ENCODE measurements at regions not wholly inside any gene's neighbourhood (a gene's known extent, or its start where the extent isn't known, plus 50 kb on each side); places are given as distances from the start of the nearest gene placed in this dataset.

DNA sequence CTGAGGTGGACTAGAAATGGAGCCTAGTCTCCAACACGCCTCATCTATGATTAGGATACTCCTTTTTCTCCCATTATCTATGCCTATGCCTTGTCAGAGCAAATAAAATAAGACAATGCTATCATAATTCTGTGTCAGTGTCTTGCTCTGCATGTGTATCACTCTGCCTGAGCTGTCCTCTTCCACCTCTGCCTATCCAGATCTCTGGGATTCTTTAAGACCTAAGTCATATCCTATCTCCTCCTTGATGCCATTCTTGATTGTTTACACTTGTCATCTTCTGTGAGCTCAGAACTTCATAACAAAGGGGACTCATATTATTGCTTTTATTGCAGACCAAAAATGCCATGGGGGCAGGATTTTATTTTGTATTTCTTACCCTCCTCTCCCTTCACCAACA, 351.2 kb upstream of the C9orf72 start:
- H3K4me3 Mint-ChIP-seq = no peak overlapping the region
- no peaks in the 10 kb centered on the region for H3K9me3 Mint-ChIP-seq
- H3K36me3 Mint-ChIP-seq (ENCODE audit: low read depth) = no peaks in the 10 kb centered on the region
- no peaks in the 10 kb centered on the region for H3K4me1 Mint-ChIP-seq (ENCODE audit: low read depth)
- DNase-seq (ENCODE audit: low spot score) = no peak
- H3K27ac Mint-ChIP-seq = no peak overlapping the region
- intact Hi-C loops (cut with micrococcal nuclease) = no loop called here
- H3K27me3 Mint-ChIP-seq (ENCODE audit: insufficient read depth) = no peaks in the 10 kb centered on the region

DNA sequence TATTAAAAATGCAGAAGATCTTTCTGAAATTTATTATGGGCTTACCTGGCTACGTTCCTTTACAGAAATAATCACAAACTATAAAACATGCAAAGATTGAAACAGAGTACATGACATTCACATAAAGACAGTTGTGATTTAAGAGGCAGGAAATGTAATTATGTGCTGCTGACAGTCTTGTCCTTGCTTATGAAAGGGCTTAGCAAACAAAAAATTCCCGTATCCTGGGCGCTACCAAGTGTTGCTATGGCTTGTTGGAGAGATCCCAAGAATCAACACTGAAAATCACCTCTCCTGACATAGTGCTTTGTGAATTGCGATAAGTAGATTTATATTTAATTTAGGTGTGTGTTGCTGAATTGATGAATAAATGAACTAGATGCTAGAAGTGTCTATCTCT, 352.5 kb upstream of the C9orf72 start:
- no peaks in the 10 kb centered on the region for H3K27me3 Mint-ChIP-seq (ENCODE audit: insufficient read depth)
- no peaks in the 10 kb centered on the region for H3K36me3 Mint-ChIP-seq (ENCODE audit: low read depth)
- H3K4me1 Mint-ChIP-seq (ENCODE audit: low read depth) = no peaks in the 10 kb centered on the region
- no peaks in the 10 kb centered on the region for H3K9me3 Mint-ChIP-seq
- H3K27ac Mint-ChIP-seq = no peak overlapping the region
- intact Hi-C loops (cut with micrococcal nuclease) = no loop called here
- no peak for DNase-seq (ENCODE audit: low spot score)
- H3K4me3 Mint-ChIP-seq = no peak overlapping the region

DNA sequence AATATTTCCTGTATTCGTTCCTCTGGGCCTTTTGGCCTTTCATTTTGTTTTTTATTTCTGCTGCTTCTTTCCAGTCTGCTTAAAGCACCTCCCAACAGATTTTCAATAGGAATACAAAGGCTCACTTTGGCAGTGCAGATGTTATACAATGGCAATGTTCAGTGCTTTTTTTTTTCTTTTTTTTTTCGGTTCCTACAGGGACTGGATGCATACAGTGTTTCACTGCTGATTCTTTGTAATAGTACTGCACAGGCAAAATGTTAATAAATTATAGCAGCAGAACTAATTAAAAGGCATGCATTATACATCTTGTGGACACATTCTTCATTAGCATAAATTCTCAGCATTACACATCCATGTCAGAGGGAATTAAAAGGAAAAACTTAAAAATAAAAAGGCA, 356.6 kb upstream of the C9orf72 start:
- Mint-ChIP-seq H3K4me1 (ENCODE audit: low read depth) (no peaks in the 10 kb centered on the region), H3K27me3 (ENCODE audit: insufficient read depth) (no peaks in the 10 kb centered on the region), H3K9me3 (no peaks in the 10 kb centered on the region), H3K4me3 (no peak overlapping the region), H3K27ac (no peak overlapping the region), H3K36me3 (ENCODE audit: low read depth) (no peaks in the 10 kb centered on the region)
- DNase-seq (ENCODE audit: low spot score) = no peak
- intact Hi-C loops (cut with micrococcal nuclease) = no loop called here

DNA sequence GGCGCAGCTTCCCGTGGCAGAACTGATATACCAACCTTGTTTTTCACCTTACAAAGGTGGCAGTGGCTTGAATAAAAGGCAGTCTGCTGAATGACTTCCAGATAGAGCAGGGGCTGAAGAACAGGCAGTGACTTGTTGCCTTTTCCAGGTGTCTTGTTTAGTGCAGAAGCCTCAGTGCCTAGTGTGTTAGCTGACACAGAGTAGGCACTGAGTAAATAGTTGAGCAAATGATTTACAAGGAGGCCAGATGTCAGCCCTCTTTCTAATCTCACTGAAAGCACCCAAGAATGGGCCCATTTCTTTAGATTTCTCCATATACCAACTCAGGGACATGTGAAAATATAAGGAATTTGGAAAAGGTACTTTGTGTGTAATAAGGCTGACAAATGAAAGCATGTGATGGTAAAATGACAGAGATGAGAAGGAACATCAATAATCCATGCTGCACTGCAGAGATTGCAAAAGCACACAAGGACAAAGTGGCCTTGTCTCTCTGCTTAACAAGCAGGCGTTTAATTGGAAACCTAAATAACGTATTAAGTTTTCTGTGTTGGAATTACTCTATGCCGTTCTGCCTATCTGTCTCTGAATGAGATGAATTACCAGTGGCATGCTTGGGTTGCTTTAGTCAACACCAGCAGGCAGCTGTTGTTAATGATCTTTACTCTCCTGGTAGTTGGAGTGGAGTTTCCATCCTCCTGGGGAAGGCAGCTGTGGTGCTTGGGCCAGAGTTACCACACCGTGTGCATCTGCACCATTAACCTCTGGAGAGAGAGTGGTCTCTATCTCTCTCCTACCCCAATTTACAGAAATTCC, 360.1 kb upstream of the C9orf72 start:
- Mint-ChIP-seq H3K9me3 (no peaks in the 10 kb centered on the region), H3K4me1 (ENCODE audit: low read depth) (no peaks in the 10 kb centered on the region), H3K4me3 (no peak overlapping the region), H3K27ac (no peak overlapping the region), H3K36me3 (ENCODE audit: low read depth) (no peaks in the 10 kb centered on the region), H3K27me3 (ENCODE audit: insufficient read depth) (no peaks in the 10 kb centered on the region)
- intact Hi-C loops (cut with micrococcal nuclease) = no loop called here
- no peak for DNase-seq (ENCODE audit: low spot score)

DNA sequence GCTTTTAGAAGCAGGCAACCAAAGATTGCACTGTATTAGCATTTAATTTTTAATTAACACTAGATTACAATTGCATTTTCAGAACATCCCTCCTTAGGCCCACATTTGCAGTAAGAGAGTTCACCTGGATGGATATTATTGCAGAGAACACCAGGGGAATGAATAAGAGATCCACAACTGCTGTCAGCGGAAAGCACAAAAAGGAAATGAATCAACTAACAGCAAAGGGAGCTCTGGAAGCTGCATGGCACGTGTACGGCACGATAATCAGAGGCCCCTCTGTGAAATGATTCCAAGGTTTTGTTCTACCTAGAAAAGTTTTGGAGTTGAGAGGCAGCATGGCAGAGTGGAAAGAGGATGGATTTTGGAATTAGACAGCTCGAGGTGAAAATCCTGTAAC, 361.2 kb upstream of the C9orf72 start:
- H3K4me3 Mint-ChIP-seq = no peak overlapping the region
- DNase-seq (ENCODE audit: low spot score) = no peak
- no peaks in the 10 kb centered on the region for H3K27me3 Mint-ChIP-seq (ENCODE audit: insufficient read depth)
- no peaks in the 10 kb centered on the region for H3K4me1 Mint-ChIP-seq (ENCODE audit: low read depth)
- H3K27ac Mint-ChIP-seq = no peak overlapping the region
- H3K36me3 Mint-ChIP-seq (ENCODE audit: low read depth) = no peaks in the 10 kb centered on the region
- no peaks in the 10 kb centered on the region for H3K9me3 Mint-ChIP-seq
- intact Hi-C loops (cut with micrococcal nuclease) = no loop called here

DNA sequence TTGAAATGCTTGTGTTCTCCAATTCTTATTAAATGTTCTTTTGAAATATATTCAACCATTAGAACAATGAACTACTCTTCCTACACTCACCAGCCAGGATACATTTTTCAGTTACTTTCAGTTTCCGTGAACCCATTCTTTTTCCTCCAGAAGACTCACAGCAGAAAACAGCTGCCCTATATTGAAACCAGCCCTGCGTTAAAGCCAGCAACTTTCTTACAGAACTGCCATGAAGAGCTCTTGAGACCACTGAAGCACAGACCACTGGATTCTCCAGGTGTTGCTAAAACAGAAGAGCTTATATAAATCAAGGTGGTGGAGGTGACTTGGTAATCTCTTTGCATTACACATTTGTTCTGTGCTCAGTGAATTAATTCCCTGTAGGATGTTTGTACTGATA, 365.9 kb upstream of the C9orf72 start:
- intact Hi-C loops (cut with micrococcal nuclease) = no loop called here
- no peak for DNase-seq (ENCODE audit: low spot score)
- Mint-ChIP-seq H3K4me1 (ENCODE audit: low read depth) (no peaks in the 10 kb centered on the region), H3K36me3 (ENCODE audit: low read depth) (no peaks in the 10 kb centered on the region), H3K27ac (no peak overlapping the region), H3K27me3 (ENCODE audit: insufficient read depth) (no peaks in the 10 kb centered on the region), H3K9me3 (no peaks in the 10 kb centered on the region), H3K4me3 (no peak overlapping the region)

DNA sequence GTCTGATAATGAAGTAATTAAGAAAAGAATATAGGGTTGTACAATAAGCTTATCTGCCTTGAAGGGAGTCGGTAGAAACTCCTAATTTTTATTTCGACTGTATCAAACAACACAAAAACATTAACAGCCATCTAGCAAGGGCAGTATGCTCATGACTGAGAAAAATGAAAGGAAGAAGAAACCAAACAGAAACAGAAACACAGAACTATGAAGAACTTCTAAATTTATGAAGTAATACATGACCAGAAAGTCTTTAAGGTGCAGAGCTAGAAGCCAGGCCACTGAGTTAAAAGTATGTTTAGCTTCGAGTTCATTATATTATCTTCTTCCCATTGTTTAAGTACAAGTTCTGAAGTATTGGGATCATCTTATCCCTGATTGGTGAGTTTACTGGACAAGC, 367.3 kb upstream of the C9orf72 start:
- Mint-ChIP-seq H3K4me3 (no peak overlapping the region), H3K36me3 (ENCODE audit: low read depth) (no peaks in the 10 kb centered on the region), H3K27me3 (ENCODE audit: insufficient read depth) (no peaks in the 10 kb centered on the region), H3K27ac (no peak overlapping the region), H3K9me3 (no peaks in the 10 kb centered on the region), H3K4me1 (ENCODE audit: low read depth) (no peaks in the 10 kb centered on the region)
- no peak for DNase-seq (ENCODE audit: low spot score)
- intact Hi-C loops (cut with micrococcal nuclease) = no loop called here

DNA sequence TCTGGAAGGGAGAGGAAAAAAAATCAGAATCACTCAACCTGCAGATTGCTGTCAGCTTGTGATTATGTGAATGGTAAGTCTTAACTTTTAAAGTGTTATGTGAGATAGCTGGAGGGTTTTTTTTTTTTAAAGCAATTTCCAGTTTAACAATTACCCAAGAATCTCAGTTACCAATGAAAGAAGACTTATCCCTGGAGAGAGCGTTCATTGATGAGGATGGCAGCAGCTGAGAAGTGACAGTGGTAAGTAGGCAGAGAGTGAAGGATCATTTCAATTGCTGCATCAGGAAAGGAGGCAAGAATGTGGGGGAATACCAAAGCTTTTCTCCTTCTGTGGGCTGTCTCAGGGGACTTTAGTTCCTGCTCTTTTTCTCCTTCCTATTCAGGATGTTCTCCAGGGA, 370.2 kb upstream of the C9orf72 start:
- Mint-ChIP-seq H3K9me3 (no peaks in the 10 kb centered on the region), H3K27ac (no peak overlapping the region), H3K4me1 (ENCODE audit: low read depth) (no peaks in the 10 kb centered on the region), H3K27me3 (ENCODE audit: insufficient read depth) (no peaks in the 10 kb centered on the region), H3K36me3 (ENCODE audit: low read depth) (no peaks in the 10 kb centered on the region), H3K4me3 (no peak overlapping the region)
- no peak for DNase-seq (ENCODE audit: low spot score)
- intact Hi-C loops (cut with micrococcal nuclease) = no loop called here

DNA sequence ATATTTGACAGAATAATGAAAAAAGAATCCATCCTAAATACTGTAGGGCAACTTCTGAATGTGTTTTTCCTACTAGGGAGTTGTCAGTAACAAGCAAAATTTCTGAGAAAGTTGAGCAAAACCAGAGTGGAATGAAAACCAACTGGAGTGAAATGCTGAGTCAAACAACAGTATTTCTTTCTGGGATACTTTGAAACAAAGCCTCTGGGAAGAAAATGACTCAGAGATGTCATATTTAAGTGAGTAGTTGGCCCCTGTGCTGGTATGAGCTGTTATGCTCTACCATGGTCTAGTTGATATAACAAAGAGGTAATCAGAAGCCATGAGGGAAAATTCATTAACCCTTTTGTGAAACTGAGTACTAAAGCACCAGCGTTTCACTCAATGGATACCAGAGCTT, 372.1 kb upstream of the C9orf72 start:
- Mint-ChIP-seq H3K27me3 (ENCODE audit: insufficient read depth) (no peaks in the 10 kb centered on the region), H3K4me3 (no peak overlapping the region), H3K4me1 (ENCODE audit: low read depth) (no peaks in the 10 kb centered on the region), H3K36me3 (ENCODE audit: low read depth) (no peaks in the 10 kb centered on the region), H3K9me3 (no peaks in the 10 kb centered on the region), H3K27ac (no peak overlapping the region)
- no peak for DNase-seq (ENCODE audit: low spot score)
- intact Hi-C loops (cut with micrococcal nuclease) = no loop called here

DNA sequence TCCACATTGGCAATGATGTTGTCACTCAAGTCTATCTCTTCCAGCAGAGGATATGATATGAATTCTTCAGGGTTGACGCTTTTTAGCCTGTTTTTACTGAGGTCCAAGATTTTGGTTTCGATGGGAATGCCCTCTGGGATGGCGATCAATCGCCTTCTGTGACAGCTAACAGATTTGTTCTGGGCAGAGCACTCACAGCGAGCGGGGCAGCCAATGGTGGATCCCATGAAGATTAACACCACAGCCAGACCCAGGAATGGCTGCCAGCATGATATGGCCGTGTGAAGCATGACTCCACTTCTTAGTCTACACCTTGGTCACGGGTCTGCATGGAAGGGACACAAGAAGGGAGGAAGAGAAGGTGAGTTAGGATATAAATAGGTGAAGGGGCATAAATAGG, 377.1 kb upstream of the C9orf72 start:
- Mint-ChIP-seq H3K27me3 (ENCODE audit: insufficient read depth) (no peaks in the 10 kb centered on the region), H3K4me1 (ENCODE audit: low read depth) (no peaks in the 10 kb centered on the region), H3K36me3 (ENCODE audit: low read depth) (no peaks in the 10 kb centered on the region), H3K9me3 (no peaks in the 10 kb centered on the region), H3K27ac (no peak overlapping the region), H3K4me3 (no peak overlapping the region)
- intact Hi-C loops (cut with micrococcal nuclease) = no loop called here
- no peak for DNase-seq (ENCODE audit: low spot score)

DNA sequence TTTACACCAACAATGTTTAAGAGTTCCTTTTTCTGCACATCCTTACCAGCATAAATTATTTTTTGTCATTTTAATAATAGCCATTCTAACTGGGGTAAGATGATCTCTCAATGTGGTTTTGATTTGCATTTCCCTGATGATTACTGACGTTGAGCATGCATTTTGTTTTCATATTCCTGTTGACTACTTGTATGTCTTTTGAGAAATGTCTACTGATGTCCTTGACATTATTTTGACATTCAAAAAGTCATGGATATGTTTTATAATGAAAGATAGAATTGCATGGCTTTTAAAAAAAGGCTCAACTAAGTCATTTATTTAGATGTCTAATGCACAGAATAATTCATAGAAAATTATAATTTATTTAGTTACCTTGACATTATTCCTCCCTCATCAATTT, 381.6 kb upstream of the C9orf72 start:
- Mint-ChIP-seq H3K27me3 (ENCODE audit: insufficient read depth) (no peaks in the 10 kb centered on the region), H3K9me3 (no peaks in the 10 kb centered on the region), H3K36me3 (ENCODE audit: low read depth) (no peaks in the 10 kb centered on the region), H3K4me1 (ENCODE audit: low read depth) (no peaks in the 10 kb centered on the region), H3K27ac (no peak overlapping the region), H3K4me3 (no peak overlapping the region)
- DNase-seq (ENCODE audit: low spot score) = no peak
- intact Hi-C loops (cut with micrococcal nuclease) = loop anchor here (5.0 kb wide), 1 partner anchor 267 kb away; no protein-coding TSS in a partner anchor

DNA sequence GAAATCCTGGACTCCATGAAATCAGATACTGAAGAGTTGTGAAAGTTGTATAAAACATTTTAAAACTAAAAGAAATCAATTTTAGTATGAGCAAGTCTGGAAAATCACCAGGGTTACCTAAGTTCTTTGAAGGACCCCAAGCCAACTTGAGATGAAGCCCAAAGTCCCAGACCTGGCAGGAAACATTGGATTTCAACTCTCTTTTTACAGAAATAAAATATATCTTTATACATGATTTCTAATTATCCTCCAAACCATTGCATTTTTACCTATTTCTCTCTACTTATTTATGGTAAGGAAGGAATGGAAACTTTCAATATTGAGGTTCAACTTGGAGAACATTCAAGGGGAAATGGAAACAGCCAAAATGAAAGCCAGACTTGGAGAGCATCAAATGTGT, 390.6 kb upstream of the C9orf72 start:
- Mint-ChIP-seq H3K27me3 (ENCODE audit: insufficient read depth) (no peaks in the 10 kb centered on the region), H3K4me1 (ENCODE audit: low read depth) (no peaks in the 10 kb centered on the region), H3K36me3 (ENCODE audit: low read depth) (no peaks in the 10 kb centered on the region), H3K27ac (no peak overlapping the region), H3K4me3 (no peak overlapping the region), H3K9me3 (no peaks in the 10 kb centered on the region)
- intact Hi-C loops (cut with micrococcal nuclease) = no loop called here
- no peak for DNase-seq (ENCODE audit: low spot score)

DNA sequence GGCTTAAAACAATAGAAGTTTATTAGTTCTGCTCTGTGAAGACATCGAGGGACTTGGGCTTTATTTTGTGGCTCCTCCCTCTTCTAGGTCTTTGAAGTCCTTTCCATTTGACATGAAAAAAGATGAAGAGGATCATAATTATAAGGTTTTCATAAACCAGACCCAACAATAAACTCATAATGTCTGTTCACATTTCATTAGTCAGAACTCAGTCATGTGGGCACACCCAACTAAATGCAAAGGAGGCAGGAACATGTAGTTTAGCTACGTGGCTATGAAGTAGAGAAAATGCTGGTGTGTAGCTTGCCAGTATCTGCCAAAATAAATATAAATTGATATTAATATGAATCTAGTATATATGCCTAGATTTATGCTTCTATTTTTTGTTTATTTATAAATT, 393.9 kb upstream of the C9orf72 start:
- DNase-seq (ENCODE audit: low spot score) = no peak
- intact Hi-C loops (cut with micrococcal nuclease) = no loop called here
- no peak overlapping the region for H3K4me3 Mint-ChIP-seq
- no peaks in the 10 kb centered on the region for H3K27me3 Mint-ChIP-seq (ENCODE audit: insufficient read depth)
- H3K4me1 Mint-ChIP-seq (ENCODE audit: low read depth) = no peaks in the 10 kb centered on the region
- H3K36me3 Mint-ChIP-seq (ENCODE audit: low read depth) = no peaks in the 10 kb centered on the region
- H3K27ac Mint-ChIP-seq = no peak overlapping the region
- H3K9me3 Mint-ChIP-seq = no peaks in the 10 kb centered on the region

DNA sequence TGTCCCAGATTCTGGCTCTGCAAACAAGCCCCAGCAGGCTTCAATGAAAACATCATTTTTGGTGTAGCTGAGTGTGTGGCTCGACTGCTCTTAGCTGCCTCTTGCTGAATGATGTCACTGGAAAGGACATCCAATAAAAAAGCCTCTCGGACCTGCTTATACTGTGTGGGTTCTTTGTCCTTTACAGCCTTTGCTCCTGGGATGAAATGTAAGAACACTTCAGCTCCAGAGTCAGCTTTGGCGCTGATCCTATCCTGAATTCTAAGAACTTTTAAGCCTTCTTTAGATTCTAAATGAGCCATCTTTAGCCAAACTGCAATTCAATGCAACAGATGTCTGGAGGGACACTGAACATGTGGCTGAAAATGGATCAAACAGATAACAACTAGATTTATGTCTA, 404.6 kb upstream of the C9orf72 start:
- intact Hi-C loops (cut with micrococcal nuclease) = no loop called here
- no peaks in the 10 kb centered on the region for H3K36me3 Mint-ChIP-seq (ENCODE audit: low read depth)

More for the DNA sequence above, 404.6 kb upstream of the C9orf72 start:
- Mint-ChIP-seq H3K27me3 (ENCODE audit: insufficient read depth) (no peaks in the 10 kb centered on the region), H3K4me3 (no peak overlapping the region), H3K4me1 (ENCODE audit: low read depth) (no peaks in the 10 kb centered on the region), H3K27ac (no peak overlapping the region), H3K9me3 (no peaks in the 10 kb centered on the region)
- no peak for DNase-seq (ENCODE audit: low spot score)
